ENCODE measurements at regions not wholly inside any gene's neighbourhood (a gene's known extent, or its start where the extent isn't known, plus 50 kb on each side); places are given as distances from the start of the nearest gene placed in this dataset.

- no peak overlapping the region for H3K27ac ChIP-seq (ENCODE audit: insufficient read depth in 1 of 2, low read depth in 1 of 2, low read length in 2 of 2, poor library complexity in 1 of 2, severe bottlenecking in 2 of 2)
- WGBS (ENCODE audit: insufficient coverage), result 96% methylated on average over 15 of the region's 21 CpGs
- ChIA-PET POLR2A (no interaction called here), CTCF (interaction anchor here (1.2 kb wide), 1 partner anchor 357 kb away, joined by 3 read pairs; no protein-coding TSS in a partner anchor)
- peaks cover 3 to 39% (median 17%) of the 10 kb centered on the region in 4 experiments for H3K4me1 ChIP-seq (ENCODE audit: control extremely low read depth in 1 of 4, control insufficient read depth in 4 of 4, insufficient read depth in 4 of 4, low read length in 3 of 4)
- H3K36me3 ChIP-seq (ENCODE audit: control insufficient read depth in 4 of 4, insufficient read depth in 4 of 4, low read length in 3 of 4), result no peaks in the 10 kb centered on the region
- H3K27me3 ChIP-seq (replicated peaks in 2 of 5; ENCODE audit: control insufficient read depth in 4 of 5, insufficient read depth in 5 of 5, low read length in 4 of 5), result no peaks in the 10 kb centered on the region
- H3K4me3 ChIP-seq (ENCODE audit: control insufficient read depth in 1 of 7, extremely low read depth in 1 of 7, insufficient read depth in 4 of 7, low read depth in 2 of 7, low read length in 6 of 7), result no peak overlapping the region
- DNase-seq, result no peak
- peaks cover 0 to 6% (median 0%) of the 10 kb centered on the region in 5 experiments for H3K9me3 ChIP-seq (ENCODE audit: control extremely low read depth in 1 of 5, control insufficient read depth in 4 of 5, insufficient read depth in 2 of 5, low read depth in 1 of 5, low read length in 4 of 5)
These were observed 1385.6 kb upstream of the TMEFF2 start for GRCh38 chr2:193580176-193580950.

- DNase-seq, result no peak
- ChIA-PET POLR2A (no interaction called here), CTCF (no interaction called here)
- H3K27ac ChIP-seq (ENCODE audit: insufficient read depth in 1 of 2, low read depth in 1 of 2, low read length in 2 of 2, poor library complexity in 1 of 2, severe bottlenecking in 2 of 2), result no peak overlapping the region
- no peaks in the 10 kb centered on the region for H3K36me3 ChIP-seq (ENCODE audit: control insufficient read depth in 4 of 4, insufficient read depth in 4 of 4, low read length in 3 of 4)
- no peaks in the 10 kb centered on the region for H3K4me1 ChIP-seq (ENCODE audit: control extremely low read depth in 1 of 4, control insufficient read depth in 4 of 4, insufficient read depth in 4 of 4, low read length in 3 of 4)
- no peak overlapping the region for H3K4me3 ChIP-seq (ENCODE audit: control insufficient read depth in 1 of 7, extremely low read depth in 1 of 7, insufficient read depth in 4 of 7, low read depth in 2 of 7, low read length in 6 of 7)
- H3K27me3 ChIP-seq (replicated peaks in 2 of 5; ENCODE audit: control insufficient read depth in 4 of 5, insufficient read depth in 5 of 5, low read length in 4 of 5), result no peaks in the 10 kb centered on the region
- no peaks in the 10 kb centered on the region for H3K9me3 ChIP-seq (ENCODE audit: control extremely low read depth in 1 of 5, control insufficient read depth in 4 of 5, insufficient read depth in 2 of 5, low read depth in 1 of 5, low read length in 4 of 5)
- WGBS (ENCODE audit: insufficient coverage), result 100% methylated on average over 1 of the region's 2 CpGs
These were observed 1372.2 kb upstream of the TMEFF2 start for GRCh38 chr2:193566886-193567285.

DNA sequence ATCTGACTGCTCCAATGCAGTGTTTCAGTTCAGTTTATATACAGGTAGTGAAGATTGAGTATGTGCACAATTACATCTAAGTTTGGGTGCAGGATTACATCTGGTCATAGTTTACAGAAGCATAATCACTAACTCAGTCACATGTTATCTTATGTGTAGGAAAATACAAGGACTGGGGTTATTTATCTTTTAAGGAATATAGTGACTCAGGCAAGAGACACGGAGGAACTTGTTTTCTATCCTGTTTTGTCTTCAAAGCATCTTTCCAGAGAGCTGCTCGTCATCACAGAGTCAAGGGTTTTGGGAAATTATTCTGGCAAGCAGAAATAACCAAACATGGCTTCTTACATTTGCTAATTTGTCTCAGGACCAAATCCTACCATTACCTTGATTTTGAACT lies 1371.5 kb upstream of the TMEFF2 start:
- ChIA-PET CTCF (interaction anchor here (0.6 kb wide), 1 partner anchor 98 kb away, joined by 4 read pairs; no protein-coding TSS in a partner anchor), POLR2A (no interaction called here)
- no peak overlapping the region for H3K4me3 ChIP-seq (ENCODE audit: control insufficient read depth in 1 of 7, extremely low read depth in 1 of 7, insufficient read depth in 4 of 7, low read depth in 2 of 7, low read length in 6 of 7)
- no peaks in the 10 kb centered on the region for H3K9me3 ChIP-seq (ENCODE audit: control extremely low read depth in 1 of 5, control insufficient read depth in 4 of 5, insufficient read depth in 2 of 5, low read depth in 1 of 5, low read length in 4 of 5)
- H3K4me1 ChIP-seq (ENCODE audit: control extremely low read depth in 1 of 4, control insufficient read depth in 4 of 4, insufficient read depth in 4 of 4, low read length in 3 of 4), result no peaks in the 10 kb centered on the region
- 100% methylated on average over 2 of the region's 2 CpGs for WGBS (ENCODE audit: insufficient coverage)
- H3K27me3 ChIP-seq (replicated peaks in 2 of 5; ENCODE audit: control insufficient read depth in 4 of 5, insufficient read depth in 5 of 5, low read length in 4 of 5), result no peaks in the 10 kb centered on the region
- no peak overlapping the region for H3K27ac ChIP-seq (ENCODE audit: insufficient read depth in 1 of 2, low read depth in 1 of 2, low read length in 2 of 2, poor library complexity in 1 of 2, severe bottlenecking in 2 of 2)
- DNase-seq, result no peak
- H3K36me3 ChIP-seq (ENCODE audit: control insufficient read depth in 4 of 4, insufficient read depth in 4 of 4, low read length in 3 of 4), result no peaks in the 10 kb centered on the region

- DNase-seq, result no peak
- Histone ChIP-seq H3K9me3 (ENCODE audit: control extremely low read depth in 1 of 5, control insufficient read depth in 4 of 5, insufficient read depth in 2 of 5, low read depth in 1 of 5, low read length in 4 of 5) (no peaks in the 10 kb centered on the region), H3K36me3 (ENCODE audit: control insufficient read depth in 4 of 4, insufficient read depth in 4 of 4, low read length in 3 of 4) (no peaks in the 10 kb centered on the region), H3K4me1 (ENCODE audit: control extremely low read depth in 1 of 4, control insufficient read depth in 4 of 4, insufficient read depth in 4 of 4, low read length in 3 of 4) (no peaks in the 10 kb centered on the region), H3K27ac (ENCODE audit: insufficient read depth in 1 of 2, low read depth in 1 of 2, low read length in 2 of 2, poor library complexity in 1 of 2, severe bottlenecking in 2 of 2) (no peak overlapping the region), H3K27me3 (replicated peaks in 2 of 5; ENCODE audit: control insufficient read depth in 4 of 5, insufficient read depth in 5 of 5, low read length in 4 of 5) (no peaks in the 10 kb centered on the region), H3K4me3 (ENCODE audit: control insufficient read depth in 1 of 7, extremely low read depth in 1 of 7, insufficient read depth in 4 of 7, low read depth in 2 of 7, low read length in 6 of 7) (no peak overlapping the region)
- ChIA-PET POLR2A (no interaction called here), CTCF (no interaction called here)
These were observed 1367.3 kb upstream of the TMEFF2 start for GRCh38 chr2:193562031-193562430.

GRCh38 chr2:193561054-193561453 lies 1366.3 kb upstream of the TMEFF2 start:
- POLR2A ChIA-PET, result no interaction called here
- Histone ChIP-seq H3K36me3 (ENCODE audit: control insufficient read depth in 4 of 4, insufficient read depth in 4 of 4, low read length in 3 of 4) (no peaks in the 10 kb centered on the region), H3K27ac (ENCODE audit: insufficient read depth in 1 of 2, low read depth in 1 of 2, low read length in 2 of 2, poor library complexity in 1 of 2, severe bottlenecking in 2 of 2) (no peak overlapping the region), H3K27me3 (replicated peaks in 2 of 5; ENCODE audit: control insufficient read depth in 4 of 5, insufficient read depth in 5 of 5, low read length in 4 of 5) (no peaks in the 10 kb centered on the region), H3K4me1 (ENCODE audit: control extremely low read depth in 1 of 4, control insufficient read depth in 4 of 4, insufficient read depth in 4 of 4, low read length in 3 of 4) (no peaks in the 10 kb centered on the region), H3K9me3 (ENCODE audit: control extremely low read depth in 1 of 5, control insufficient read depth in 4 of 5, insufficient read depth in 2 of 5, low read depth in 1 of 5, low read length in 4 of 5) (no peaks in the 10 kb centered on the region), H3K4me3 (ENCODE audit: control insufficient read depth in 1 of 7, extremely low read depth in 1 of 7, insufficient read depth in 4 of 7, low read depth in 2 of 7, low read length in 6 of 7) (no peak overlapping the region)
- no peak for DNase-seq
- CTCF ChIA-PET, result no interaction called here
- no CpG with 5 or more reads among the region's 3 CpGs for WGBS (ENCODE audit: insufficient coverage)

DNA sequence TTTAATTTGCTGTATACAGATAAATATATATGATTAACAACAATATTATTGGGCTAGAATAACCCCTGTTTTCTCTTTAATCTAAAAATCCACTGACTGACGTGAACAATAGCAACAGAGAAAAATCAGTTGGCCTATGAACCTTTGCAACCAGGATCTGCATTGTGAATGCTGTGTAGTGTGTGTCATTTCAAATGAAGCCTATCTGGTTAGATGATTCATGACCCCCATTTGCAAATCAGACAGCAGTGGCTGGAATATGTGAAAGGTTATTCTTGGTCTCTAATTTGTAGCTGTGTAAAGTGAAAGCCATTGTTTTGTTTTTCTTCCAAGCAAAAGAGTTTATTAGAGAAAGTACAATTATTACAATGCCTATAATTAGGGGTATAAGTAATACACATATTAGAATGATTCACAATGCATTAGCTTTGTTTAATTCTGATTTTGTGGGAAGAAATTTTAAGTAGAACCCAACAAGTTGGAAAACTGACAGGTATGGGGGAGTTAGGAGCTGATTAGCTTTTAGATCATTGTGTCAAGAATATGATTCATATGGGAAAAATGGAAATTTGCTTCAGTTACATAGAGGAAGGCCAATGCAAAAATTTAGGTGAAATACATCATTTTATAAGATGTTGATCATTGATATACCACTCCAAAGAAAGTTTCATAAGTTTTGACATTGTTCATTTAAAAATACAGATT lies 1362.2 kb upstream of the TMEFF2 start:
- no peaks in the 10 kb centered on the region for H3K27me3 ChIP-seq (replicated peaks in 2 of 5; ENCODE audit: control insufficient read depth in 4 of 5, insufficient read depth in 5 of 5, low read length in 4 of 5)
- POLR2A ChIA-PET, result no interaction called here

GRCh38 chr2:193549661-193550060 lies 1354.9 kb upstream of the TMEFF2 start:
- no peak for DNase-seq

More for the DNA sequence above, 1362.2 kb upstream of the TMEFF2 start:
- Histone ChIP-seq H3K27ac (ENCODE audit: insufficient read depth in 1 of 2, low read depth in 1 of 2, low read length in 2 of 2, poor library complexity in 1 of 2, severe bottlenecking in 2 of 2) (no peak overlapping the region), H3K4me1 (ENCODE audit: control extremely low read depth in 1 of 4, control insufficient read depth in 4 of 4, insufficient read depth in 4 of 4, low read length in 3 of 4) (no peaks in the 10 kb centered on the region), H3K4me3 (ENCODE audit: control insufficient read depth in 1 of 7, extremely low read depth in 1 of 7, insufficient read depth in 4 of 7, low read depth in 2 of 7, low read length in 6 of 7) (no peak overlapping the region), H3K9me3 (ENCODE audit: control extremely low read depth in 1 of 5, control insufficient read depth in 4 of 5, insufficient read depth in 2 of 5, low read depth in 1 of 5, low read length in 4 of 5) (peaks cover 0 to 4% (median 0%) of the 10 kb centered on the region in 5 experiments), H3K36me3 (ENCODE audit: control insufficient read depth in 4 of 4, insufficient read depth in 4 of 4, low read length in 3 of 4) (no peaks in the 10 kb centered on the region)
- DNase-seq, result no peak
- 100% methylated on average over 1 of the region's 1 CpG for WGBS (ENCODE audit: insufficient coverage)
- CTCF ChIA-PET, result no interaction called here

More at GRCh38 chr2:193549661-193550060, 1354.9 kb upstream of the TMEFF2 start:
- no peaks in the 10 kb centered on the region for H3K4me1 ChIP-seq (ENCODE audit: control extremely low read depth in 1 of 4, control insufficient read depth in 4 of 4, insufficient read depth in 4 of 4, low read length in 3 of 4)
- H3K36me3 ChIP-seq (ENCODE audit: control insufficient read depth in 4 of 4, insufficient read depth in 4 of 4, low read length in 3 of 4), result no peaks in the 10 kb centered on the region
- H3K4me3 ChIP-seq (ENCODE audit: control insufficient read depth in 1 of 7, extremely low read depth in 1 of 7, insufficient read depth in 4 of 7, low read depth in 2 of 7, low read length in 6 of 7), result no peak overlapping the region
- CTCF ChIA-PET, result no interaction called here
- H3K27ac ChIP-seq (ENCODE audit: insufficient read depth in 1 of 2, low read depth in 1 of 2, low read length in 2 of 2, poor library complexity in 1 of 2, severe bottlenecking in 2 of 2), result no peak overlapping the region
- peaks cover 0 to 19% (median 6%) of the 10 kb centered on the region in 5 experiments for H3K9me3 ChIP-seq (ENCODE audit: control extremely low read depth in 1 of 5, control insufficient read depth in 4 of 5, insufficient read depth in 2 of 5, low read depth in 1 of 5, low read length in 4 of 5)
- POLR2A ChIA-PET, result no interaction called here
- no peaks in the 10 kb centered on the region for H3K27me3 ChIP-seq (replicated peaks in 2 of 5; ENCODE audit: control insufficient read depth in 4 of 5, insufficient read depth in 5 of 5, low read length in 4 of 5)

Measured in common myeloid progenitor, CD34-positive (primary cell).